ENCODE measurements at regions not wholly inside any gene's neighbourhood (a gene's known extent, or its start where the extent isn't known, plus 50 kb on each side); places are given as distances from the start of the nearest gene placed in this dataset.

DNA sequence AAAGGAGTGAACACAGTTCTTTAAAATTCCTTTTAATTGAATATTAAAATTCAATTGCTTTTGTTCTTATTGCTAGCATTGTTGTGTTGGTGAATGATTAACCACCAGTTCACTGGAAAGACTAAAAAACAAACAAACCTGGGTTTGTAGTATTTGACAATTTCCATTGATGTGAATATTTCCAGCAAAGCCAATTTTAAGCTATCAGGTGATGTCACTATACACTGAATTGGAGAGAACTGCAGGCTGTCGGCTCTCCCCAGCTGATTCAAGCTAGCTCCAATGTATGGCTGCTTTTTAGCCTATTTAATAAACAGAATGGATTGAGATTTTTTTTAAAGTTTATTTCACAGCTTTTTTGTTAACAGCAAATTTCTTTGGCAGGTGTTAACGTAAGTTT lies 1753.6 kb upstream of the SEL1L start:
- TF ChIP-seq, protein P1, sequence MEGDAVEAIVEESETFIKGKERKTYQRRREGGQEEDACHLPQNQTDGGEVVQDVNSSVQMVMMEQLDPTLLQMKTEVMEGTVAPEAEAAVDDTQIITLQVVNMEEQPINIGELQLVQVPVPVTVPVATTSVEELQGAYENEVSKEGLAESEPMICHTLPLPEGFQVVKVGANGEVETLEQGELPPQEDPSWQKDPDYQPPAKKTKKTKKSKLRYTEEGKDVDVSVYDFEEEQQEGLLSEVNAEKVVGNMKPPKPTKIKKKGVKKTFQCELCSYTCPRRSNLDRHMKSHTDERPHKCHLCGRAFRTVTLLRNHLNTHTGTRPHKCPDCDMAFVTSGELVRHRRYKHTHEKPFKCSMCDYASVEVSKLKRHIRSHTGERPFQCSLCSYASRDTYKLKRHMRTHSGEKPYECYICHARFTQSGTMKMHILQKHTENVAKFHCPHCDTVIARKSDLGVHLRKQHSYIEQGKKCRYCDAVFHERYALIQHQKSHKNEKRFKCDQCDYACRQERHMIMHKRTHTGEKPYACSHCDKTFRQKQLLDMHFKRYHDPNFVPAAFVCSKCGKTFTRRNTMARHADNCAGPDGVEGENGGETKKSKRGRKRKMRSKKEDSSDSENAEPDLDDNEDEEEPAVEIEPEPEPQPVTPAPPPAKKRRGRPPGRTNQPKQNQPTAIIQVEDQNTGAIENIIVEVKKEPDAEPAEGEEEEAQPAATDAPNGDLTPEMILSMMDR (conservative IDR thresholded peaks at IDR 0.05; ENCODE audit: low read length) = no peak
- no peak for TF ChIP-seq EZH2phosphoT487 (IDR thresholded peaks at IDR 0.05; ENCODE audit: borderline replicate concordance, low read depth, low read length)

Data from OCI-LY7 (cell line).